ENCODE measurements at regions not wholly inside any gene's neighbourhood (a gene's known extent, or its start where the extent isn't known, plus 50 kb on each side); places are given as distances from the start of the nearest gene placed in this dataset.

GRCh38 chr16:86632206-86632605, 53.9 kb downstream of the FOXL1 start:
- no peak for DNase-seq

GRCh38 chr16:86632944-86633343, 54.6 kb downstream of the FOXL1 start:
- DNase-seq: no peak

GRCh38 chr16:86634292-86634691, 55.9 kb downstream of the FOXL1 start:
- no peak for DNase-seq

GRCh38 chr16:86635176-86635876, 57.0 kb downstream of the FOXL1 start:
- DNase-seq: no peak

DNA sequence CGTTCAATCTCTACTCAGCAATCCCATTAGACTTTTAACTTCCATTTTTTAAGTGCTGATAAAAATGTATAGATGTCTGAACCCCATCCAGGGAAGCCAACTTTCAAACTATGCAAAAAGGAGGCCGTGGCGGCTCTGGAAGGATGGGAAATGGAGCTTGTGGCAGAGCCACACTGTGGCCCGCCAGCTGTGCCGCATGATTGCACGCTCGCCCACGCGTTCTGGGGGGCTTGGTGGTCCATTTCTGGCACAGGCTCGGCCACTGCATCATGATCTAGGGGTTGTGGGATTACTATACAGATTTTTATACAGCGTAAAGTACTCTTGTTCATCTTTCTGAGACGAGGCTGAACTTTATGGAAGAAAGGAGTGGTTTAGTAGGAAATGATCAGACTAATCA, 57.6 kb downstream of the FOXL1 start:
- DNase-seq: no peak

GRCh38 chr16:86637744-86638143, 59.4 kb downstream of the FOXL1 start:
- DNase-seq: no peak

DNA sequence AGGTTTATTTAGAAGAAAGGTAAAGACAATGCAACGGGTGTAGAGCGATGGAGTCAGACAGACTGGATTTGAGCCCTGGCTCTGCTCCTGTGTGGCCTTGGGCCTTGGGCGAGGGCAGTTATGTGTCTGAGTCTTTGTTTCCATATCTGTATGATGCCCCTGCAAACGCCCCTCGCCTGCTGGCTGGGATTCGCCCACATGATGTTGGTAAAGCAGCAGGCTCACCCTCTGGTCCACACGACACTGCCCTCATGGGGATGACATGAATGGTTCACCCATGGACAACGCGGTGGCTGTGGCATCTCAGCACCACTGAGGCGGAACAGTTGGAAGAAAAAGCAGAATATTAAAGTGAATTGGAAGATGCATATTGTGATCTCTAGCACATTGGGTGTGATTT, 60.3 kb downstream of the FOXL1 start:
- no peak for DNase-seq

DNA sequence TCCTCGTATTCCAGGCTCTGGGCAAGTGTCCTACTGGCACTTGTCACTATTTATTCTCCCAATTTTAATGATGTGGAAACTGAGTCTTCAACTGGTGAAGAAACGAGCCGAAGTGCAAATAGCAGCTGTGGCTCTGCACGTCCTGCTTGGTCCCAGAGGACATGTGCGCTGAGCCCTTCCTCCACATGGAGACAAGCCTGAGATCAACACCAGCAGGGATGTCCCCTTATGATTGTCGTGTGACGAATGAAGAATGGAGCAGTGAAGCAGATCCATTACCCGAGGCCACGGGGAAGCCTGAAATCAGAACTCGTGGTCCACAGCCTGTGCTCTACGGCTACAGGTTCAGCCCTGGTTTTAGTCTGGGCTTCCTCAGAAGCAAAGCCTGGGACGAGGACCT, 61.0 kb downstream of the FOXL1 start:
- no peak for DNase-seq

GRCh38 chr16:86640265-86640843, 62.0 kb downstream of the FOXL1 start:
- DNase-seq: no peak

DNA sequence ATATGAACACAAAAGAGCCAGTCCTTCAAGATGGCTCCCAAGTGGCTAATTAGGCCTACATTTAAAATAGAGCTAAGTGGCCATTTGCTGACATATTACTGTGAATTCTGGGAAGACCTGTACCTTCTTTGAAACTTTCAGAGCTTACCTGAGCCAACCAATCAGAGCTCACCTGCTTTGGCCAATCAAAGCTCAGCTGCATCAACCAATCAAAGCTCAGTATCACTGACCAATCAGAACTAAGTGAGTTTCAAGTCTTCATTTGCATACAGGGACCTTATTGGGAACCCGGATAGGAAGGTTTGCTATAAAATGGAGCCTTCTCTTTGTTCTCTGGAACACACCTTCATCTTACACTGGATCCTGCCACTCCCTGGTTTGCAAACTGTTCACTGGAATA, 63.7 kb downstream of the FOXL1 start:
- DNase-seq: no peak

GRCh38 chr16:86643671-86644070, 65.3 kb downstream of the FOXL1 start:
- no peak for DNase-seq

DNA sequence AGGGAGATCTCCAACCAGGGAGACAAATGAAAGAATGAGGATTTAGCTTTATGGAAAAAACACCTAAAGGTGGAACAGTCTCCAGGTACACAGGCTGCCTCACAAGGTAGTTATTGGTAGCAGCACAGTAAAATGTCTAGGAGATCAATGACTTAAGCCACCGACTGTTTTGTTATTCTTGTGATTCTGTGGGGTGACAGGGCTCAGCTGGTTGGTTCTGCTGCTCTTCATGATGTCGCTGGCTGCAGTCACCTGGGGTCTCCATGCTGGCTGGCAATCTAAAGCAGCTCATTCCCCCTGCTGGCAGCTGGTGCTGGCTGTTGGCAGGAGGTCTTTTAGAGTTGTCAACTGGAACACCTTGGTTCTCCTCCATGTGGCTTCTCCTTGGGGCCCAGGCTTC, 69.2 kb downstream of the FOXL1 start:
- DNase-seq: no peak

GRCh38 chr16:86649875-86650274, 71.5 kb downstream of the FOXL1 start:
- no peak for DNase-seq

GRCh38 chr16:86651013-86651627, 72.8 kb downstream of the FOXL1 start:
- no peak for DNase-seq

GRCh38 chr16:86651823-86652222, 73.5 kb downstream of the FOXL1 start:
- no peak for DNase-seq

- no peak for DNase-seq
These were observed 75.1 kb downstream of the FOXL1 start for GRCh38 chr16:86653285-86654006.

- no peak for DNase-seq
These were observed 79.6 kb downstream of the FOXL1 start for GRCh38 chr16:86657972-86658371.

DNA sequence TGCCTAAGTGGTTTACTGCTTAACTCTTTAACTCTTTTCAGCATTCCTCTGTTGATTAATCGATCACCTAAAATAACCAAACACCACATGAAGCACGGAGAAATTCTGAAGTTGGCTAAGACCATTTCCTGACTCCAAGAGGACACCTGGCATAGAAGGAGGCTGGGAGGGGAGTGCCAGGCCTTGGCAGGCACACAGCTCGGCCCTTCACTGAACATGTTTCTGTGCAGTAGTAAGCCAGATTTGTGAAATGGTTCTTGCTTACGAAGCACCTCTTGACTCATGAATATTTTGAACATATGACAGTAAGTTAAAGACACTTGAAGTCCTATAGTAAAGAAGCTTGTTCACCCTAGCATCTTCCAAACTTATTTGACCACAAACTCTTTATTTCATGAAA, 82.3 kb downstream of the FOXL1 start:
- no peak for DNase-seq

DNA sequence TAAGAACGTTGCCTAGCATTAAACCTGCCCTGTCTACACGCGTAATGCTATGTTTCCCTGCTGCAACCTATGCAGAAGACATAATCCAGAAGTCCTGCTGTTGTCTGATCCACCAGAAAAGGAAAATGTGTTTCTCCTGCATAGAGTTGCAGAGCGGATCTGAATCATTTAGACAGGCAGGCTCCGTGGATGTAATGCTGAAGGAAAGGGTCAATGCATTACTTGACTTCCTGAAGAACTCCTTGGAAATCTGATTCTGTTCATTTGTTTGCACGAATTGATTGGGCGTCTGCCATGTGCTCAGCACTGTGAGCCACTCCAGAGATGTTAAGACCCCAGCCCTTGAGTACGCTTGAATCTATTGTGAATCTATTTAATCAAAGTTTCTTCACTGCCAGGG, 83.4 kb downstream of the FOXL1 start:
- no peak for DNase-seq

- DNase-seq: no peak
These were observed 83.8 kb downstream of the FOXL1 start for GRCh38 chr16:86662195-86662594.

- DNase-seq: no peak
These were observed 84.4 kb downstream of the FOXL1 start for GRCh38 chr16:86662740-86663139.

DNA sequence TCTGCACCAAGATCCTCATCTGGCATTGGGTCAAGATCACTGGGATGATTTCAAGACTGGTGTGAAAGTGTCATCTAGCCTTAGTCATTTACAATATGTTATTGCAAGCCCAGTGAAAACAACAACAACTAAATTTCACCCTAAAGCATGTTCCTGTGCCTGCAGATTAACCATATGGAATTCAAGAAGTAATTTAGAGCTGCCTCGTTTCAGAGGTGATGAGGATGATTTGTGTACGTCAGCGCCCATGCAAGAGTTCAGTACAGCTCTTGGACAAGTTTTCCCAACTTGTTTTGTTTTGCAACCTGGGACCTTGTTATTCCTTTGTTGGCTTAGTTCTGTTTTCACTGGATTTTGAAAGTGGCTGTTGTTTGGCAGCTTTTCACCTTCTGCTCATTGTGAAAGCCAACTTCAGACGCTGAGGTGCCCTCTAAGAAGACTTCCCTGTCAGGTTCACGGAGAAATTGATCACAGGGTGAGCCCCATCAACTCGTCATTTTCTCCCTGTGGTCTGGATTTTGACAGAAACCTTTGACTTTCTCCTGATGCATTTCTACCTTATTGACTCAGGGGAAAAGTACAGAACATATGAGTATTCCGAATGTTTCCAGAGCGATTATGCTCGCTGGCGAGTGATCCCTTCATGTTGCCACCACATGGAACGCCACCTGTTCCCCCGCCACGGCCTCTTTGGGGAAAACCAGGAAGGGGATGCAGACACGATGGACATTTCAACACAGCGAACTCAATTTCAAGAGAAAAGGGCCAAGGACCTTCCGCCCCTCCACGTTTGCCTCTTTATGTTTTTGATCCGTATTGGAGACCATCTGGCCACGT, 85.6 kb downstream of the FOXL1 start:
- no peak for DNase-seq

All from COR-L47 (cell line).